GM21825 (cell line): ENCODE measurements at regions not wholly inside any gene's neighbourhood (a gene's known extent, or its start where the extent isn't known, plus 50 kb on each side); places are given as distances from the start of the nearest gene placed in this dataset.

Experiments used
- ATAC-seq: cut with Tn5 transposase; IDR thresholded peaks from one replicate; pipeline ENCODE4 v1.9.1; 2021; ENCODE audit warnings: mild to moderate bottlenecking, moderate library complexity; ENCODE audit not compliant: unreplicated experiment

DNA sequence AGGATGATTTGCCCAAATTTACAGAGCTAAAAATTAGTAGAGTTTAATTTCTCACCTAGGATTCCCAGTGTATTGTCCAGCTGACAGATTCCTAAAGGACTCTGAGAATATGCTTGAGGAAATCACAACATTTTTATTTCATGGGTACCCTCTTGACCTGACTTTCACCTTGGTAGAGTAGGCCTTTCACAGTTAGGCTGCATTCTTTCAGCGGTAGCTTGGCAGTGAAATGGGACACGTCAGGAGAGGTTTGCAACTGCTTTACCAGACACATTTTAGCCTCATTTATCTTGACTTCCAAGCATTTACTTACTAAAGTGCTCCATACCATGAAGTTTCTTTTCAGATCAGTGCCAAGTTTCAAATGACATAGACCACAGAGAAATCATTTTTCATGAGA lies 937.9 kb upstream of the LRRTM1 start:
- no peak for ATAC-seq

DNA sequence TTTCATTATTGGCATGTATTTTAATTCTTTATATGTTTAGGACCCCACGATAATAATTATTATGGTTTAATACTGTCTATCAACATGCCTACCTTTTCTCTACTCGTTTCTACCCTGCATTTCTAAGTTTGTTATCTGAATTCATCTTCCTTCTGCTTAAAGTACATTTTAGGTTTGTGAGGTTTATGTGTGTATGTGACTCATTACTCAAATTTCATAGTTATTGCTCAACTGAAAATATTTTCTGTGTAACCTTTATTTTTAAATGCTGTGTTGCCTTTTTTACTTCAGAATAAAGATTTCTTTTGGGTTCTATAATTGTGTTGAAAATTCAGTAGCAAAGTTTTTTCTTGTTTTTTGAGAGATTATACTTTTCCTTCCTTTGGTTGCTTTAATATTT lies 933.9 kb upstream of the LRRTM1 start:
- ATAC-seq: no peak

DNA sequence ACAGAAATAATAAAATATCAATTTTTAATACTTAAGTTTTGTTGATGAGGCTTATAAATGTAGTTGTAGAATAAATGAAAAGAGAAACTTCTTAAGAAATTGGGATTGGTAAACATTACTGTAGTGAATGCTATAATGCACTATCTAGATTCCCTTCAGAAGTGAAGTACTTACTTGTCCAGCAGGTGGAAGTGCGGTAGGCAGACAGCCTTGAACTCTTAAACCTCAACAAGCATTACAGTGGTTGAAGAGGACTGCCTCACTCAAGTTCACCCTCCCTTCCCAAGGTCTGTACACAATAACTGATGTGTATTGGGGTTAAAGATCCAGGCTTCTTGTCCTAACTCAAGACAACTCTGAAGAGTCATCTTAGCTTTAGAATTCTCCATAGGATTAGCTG lies 931.0 kb upstream of the LRRTM1 start:
- ATAC-seq: no peak

DNA sequence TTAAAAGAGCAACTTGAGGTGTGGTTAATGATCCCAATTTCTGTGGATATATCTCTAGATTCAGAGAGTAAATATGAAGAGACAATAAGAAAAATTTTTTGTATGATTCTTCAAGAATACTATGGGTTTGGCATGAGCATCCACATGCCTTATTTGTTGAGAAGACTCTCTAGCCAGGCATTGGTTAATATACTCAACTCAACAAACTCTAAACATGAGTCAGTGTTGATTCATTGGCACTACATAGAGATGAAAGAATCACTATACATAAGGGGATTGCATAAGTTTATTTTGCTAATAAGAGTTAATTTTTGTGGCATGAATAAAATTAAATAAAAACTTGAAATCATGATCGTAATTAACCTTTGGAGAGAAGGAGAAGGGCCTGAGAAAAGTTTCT lies 930.2 kb upstream of the LRRTM1 start:
- ATAC-seq: no peak

DNA sequence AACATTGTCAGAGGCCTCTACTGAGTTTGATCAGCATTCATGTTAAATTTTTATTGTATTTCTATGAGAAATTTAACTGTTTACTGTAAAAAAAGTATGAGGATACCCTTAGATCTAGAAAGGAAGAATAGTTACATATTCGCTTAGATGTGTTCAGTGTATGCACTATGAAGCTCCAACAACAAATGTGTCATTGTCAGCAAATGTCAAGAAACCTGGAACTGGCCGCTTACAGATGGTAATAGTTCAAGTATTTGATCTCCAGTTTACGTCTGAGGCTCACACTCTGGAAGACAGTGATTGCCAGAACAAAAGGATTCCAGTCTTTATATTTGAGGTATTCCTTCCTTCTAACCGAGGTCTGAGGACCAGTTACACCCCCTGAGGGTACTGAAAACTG lies 921.2 kb upstream of the LRRTM1 start:
- ATAC-seq: no peak

DNA sequence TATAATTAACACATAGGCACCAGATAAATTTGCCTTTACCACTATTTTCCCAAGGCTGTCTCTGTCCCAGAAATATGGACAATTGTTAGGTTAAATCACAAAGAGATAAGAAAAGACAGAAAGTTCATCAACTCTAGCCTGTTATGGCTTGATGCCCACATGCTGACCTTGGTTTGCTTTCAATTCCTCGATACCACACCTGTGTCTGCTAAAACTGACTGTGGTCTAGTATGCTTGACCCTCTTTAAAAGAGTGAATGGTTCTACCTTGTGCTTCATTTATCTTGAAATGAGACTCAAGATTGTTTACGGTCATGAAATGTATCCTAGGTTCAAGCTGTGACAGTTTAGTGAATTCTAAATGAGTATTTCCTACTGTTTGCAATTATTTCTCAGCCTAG lies 909.0 kb upstream of the LRRTM1 start:
- no peak for ATAC-seq

DNA sequence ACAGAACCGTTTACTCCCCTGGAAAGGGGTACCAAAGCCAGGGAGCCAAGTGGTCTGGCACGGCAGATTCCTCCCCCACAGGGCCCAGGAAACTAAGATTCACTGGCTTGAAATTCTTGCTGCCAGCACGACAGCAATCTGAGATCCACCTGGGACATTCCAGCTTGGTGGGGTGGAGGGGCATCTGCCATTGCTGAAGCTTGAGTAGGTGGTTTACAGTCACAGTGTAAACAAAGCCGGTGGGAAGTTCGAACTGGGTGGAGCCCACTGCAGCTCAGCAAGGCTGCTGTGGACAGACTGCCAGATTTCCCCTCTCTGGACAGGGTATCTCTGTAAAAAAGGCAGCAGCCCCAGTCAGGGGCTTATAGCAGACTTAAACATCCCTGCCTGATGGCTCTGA lies 901.7 kb upstream of the LRRTM1 start:
- no peak for ATAC-seq

DNA sequence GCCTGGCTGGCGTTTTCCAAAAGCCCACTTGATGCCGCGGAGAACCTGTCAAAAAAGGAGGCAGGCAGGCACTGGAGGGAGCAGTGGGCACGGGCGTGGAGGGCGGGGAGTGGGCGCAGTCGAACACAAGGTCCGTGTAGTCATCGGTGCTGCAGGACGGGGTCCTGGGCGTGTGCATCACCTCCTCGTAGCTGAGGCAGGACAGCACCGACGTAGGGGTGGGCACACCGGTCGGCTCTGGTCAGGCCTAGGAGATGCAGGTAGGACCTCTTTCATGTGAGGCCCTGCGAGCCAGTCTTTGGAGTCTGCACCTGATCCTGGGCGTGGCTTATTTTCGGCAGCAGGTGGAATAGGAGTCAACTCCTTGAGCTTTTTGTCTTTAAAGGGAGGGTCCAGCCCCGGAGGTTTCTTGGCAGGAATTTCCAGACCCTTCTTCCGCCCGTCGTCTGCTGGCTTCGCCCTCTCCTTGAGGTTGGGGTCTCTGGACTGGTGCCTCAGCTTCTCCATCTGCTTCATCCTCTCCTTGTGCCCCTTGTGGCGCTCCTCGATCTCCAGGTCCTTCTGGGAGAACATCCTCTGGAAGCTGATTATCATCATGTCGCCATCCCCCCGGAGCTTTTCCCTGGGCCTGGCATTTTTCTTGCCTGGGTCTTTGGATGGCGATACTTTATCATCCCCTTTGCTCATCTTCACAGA lies 892.5 kb upstream of the LRRTM1 start:
- no peak for ATAC-seq

DNA sequence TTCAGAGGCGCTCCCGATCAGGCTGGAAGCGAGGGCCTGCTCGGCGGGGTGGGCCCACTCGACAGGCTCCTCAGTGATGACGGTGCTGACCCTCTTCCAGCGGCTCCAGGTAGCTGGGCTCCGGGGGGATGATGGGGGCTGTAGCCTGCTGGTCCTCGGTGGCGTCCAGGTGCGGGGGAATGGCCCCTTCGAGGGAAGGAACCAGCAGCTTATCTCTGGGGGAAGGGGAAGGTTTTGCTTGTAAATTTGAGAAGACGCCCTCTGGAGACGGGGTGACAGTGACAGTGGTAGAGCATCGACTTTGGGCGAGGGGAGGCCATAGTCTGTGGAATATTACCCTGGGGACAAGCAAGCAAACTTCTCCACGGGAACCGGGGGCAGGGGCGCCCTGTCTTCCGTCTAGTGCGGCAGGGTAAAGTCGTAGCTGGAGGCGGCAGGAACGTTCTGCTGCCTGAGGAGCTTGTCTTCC lies 891.9 kb upstream of the LRRTM1 start:
- ATAC-seq: no peak

DNA sequence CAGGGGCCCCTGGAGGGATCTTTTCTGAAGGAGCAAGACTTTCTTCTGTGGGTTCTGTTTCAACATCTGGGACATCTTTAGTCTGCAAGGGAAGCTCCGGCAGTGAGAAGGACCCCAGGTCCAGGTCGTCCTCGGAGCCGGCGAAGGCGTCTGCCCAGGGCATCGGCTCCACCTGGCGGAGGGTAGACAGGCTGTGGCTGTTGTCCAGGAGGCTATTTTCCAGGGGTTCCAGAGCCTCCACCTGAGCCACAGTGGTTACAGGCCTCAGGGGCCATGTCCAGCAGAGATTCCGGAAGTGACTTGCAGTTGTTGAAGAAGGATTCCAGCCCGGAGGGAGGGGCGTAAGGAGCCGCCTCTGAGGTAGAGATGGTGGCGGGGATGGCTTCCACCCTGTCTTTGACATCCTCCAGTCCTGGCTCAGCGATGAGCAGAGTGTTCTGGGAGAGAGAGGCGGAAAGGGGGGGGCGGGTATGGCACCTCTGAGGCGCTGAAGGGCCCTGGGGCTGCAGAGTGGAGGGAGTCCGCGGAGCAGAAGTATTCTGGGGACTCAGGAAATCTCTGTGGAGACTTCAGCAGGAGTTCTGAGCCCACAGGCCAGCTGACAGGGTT lies 891.3 kb upstream of the LRRTM1 start:
- no peak for ATAC-seq

DNA sequence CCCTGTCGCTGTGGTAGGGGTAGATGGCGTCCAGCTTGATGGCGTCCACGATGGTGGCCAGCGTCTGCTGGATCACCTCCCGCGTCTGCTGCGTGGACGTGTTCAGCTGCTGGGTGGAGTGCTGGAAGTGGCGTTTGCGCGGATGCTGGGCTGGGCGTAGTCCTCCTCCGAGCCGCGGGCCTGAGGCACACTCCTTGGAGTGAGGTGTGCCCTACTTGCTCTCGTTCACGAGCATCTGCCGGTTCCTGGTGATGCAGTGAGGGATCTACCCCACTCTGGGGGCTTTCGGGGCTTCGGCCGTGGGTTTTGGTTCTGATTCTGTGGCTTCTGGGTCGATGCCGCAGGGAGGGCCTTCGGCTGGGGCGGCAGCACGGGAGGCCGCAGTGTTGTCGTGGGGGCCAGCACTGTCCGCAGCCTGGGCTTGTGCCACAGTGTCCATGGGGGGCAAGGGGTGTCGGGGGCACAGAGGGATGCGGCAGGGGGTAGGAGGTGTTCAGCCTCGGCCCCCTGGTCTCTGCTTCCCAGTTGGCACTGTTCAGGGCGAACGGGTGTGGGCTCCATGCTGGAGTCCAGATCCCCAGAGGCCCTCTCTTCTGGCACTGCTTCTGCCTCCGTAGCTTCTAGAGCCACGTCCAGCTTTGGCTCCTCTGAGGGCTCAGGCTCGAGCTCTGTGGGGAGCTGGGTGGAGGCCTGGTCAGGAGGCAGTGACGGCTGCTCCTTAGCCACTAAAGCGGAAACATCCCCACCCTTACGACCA lies 890.6 kb upstream of the LRRTM1 start:
- no peak for ATAC-seq

DNA sequence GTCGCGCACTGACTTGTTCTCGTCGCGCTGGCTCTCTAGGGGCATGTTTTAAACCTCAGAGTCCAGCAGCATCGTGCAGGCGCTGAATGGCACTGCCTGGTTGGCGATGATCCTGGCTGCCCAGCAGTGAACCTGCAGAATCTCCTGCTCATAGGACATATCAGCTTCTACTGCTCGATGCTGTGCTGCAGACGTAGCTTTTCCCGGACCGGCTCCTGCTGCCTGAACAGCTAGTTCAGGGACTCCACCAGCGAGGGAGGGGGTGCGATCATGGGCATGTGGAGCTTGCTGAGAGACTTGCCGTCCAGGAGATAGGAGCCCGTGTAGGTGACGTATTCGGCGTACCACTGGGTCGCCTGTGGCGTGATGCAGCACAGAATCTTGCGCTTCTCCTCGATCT lies 890.0 kb upstream of the LRRTM1 start:
- no peak for ATAC-seq

DNA sequence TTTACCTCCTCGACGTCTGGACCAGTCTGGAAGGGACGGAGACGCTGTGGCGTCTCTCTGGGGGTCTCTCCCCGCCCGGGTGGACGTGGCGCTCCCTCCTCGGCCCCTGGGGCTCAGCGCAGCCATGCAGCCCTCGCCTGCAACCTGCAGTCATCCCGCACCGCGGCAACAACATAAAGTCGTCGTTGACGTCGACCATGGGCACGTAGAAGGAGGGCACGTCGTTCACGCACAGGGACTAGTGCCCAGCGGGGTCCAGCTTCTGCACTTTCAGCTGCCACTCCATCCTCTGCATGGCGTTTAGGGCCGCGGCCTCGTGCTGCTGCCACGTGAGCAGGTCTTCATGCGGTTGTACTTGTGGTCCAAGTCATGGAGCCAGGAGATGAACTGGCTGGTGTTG lies 889.6 kb upstream of the LRRTM1 start:
- ATAC-seq: no peak

DNA sequence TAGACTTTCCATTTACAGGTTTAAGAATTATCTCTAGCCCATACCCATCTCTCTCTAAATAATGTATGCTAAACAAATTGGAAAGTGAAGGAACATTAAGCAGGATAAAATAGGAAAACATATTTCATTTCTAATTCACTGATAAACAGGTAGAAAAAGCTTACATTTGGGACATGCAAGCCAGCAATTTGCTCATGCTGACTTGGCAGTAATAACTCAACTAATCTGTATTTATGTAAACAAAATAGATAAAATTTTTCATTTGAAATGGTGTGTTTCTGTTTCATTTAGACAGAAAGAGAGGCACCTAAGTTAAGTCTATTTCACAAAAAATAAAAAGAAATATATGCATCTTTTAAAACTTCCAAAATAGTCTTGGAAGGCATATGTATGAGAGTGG lies 877.3 kb upstream of the LRRTM1 start:
- ATAC-seq: no peak

DNA sequence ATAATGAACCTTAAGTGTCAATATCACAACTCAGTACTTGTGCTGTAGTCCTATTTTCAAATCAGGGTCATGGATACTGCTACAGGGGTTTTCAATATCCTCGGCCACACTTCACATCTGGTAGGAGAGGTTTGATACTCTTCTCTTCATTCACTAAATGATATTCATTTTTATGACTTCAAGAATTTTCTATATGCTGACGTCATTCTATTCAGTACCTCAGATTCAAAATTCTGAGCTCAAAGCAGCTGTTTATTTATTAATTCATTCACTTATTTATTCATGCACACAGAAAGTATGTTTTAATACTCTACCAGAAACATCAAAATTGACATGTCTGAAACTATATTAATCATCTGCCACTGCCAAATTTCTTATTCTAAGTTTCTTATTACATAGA lies 866.9 kb upstream of the LRRTM1 start:
- no peak for ATAC-seq

DNA sequence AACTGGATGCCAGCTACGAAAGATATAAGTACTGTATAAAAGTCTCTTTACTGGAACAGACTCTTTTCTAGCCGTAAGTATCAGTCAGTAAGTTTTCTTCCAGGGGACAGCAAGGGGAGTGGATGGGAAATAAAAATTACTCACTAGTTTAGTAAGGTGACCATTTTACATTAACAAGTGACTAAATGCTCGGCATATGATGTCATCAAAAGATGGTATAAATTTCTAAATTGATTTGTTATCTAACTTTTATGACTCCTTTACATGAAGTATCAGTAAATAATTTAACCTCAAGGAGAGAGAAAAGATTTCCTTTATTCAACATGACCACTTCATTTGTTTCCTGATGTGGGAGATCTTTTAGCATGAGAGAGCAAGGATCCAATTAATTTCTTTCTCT lies 859.0 kb upstream of the LRRTM1 start:
- no peak for ATAC-seq

DNA sequence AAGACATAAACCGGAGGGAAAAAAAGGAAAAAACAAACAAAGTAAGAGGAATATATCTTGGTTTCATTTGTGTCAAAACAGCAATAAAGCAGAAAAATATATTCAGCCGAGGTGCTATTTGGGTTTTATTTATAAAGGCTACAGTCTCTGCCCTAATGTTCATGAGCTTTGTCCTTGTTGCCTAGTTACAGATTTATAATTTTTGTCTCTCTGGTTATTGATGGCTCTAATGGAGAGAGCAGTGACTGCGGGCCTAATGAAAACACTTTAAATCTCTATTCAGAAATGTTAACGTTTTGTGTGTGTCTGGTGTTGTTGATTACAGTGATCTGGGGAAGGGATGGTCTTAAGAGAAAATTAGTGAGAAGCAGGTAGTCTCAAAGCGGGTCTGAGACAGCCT lies 854.0 kb upstream of the LRRTM1 start:
- no peak for ATAC-seq

DNA sequence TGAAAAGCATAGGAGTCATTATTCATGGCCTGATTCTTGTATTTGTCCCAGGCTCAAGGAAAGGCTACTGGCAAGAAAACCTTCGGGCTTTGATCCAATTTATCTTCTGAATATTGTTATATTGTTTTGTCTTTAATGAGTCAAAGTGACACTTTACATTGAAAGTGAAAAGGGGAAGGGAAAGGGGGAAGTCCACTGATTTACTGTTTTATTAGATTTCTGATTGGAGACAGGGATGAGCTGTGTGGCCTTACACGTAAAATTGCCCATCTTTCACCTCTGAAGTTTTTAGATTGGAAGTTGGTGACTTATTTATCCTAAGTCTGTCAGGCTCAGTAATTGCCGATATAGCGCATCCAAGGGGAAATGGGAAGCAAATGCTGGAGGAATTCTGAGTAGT lies 843.8 kb upstream of the LRRTM1 start:
- no peak for ATAC-seq

DNA sequence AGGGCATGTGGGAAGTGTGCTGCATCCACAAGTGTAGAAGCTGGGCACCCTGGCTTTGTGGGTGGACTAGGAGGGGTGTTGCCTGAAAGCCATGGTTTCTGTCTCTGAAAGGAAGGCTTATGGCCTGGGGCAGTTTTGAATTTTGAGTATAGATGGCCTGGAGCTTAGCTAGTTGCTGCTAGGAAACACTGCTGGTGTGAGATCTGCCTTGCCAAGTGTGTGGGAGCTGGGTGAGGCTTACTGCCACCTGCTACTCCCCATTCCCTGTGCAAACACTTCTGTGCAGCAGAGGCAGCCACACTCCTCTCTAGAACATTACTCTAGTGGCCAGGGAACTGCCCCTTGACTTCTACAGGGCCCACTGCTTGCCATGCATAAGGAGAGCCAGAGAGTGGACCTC lies 831.7 kb upstream of the LRRTM1 start:
- ATAC-seq: no peak

DNA sequence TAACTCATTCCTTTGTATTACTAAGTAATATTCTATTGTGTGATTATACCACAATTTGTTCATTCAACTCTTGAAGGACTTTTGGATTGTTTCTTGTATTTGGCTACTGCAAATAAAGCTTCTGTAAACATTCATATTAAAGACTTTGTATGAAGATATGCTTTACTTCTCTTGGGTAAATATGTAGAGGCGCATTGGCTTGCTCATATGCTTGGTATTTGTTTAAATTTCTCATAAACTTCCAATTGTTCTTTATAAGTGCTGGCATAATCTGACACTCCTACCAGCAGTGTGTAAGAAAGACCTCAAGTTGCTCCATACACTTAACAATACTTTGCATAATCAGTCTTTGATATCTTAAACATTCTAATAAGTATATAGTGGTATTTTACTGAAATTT lies 792.8 kb upstream of the LRRTM1 start:
- ATAC-seq: no peak

DNA sequence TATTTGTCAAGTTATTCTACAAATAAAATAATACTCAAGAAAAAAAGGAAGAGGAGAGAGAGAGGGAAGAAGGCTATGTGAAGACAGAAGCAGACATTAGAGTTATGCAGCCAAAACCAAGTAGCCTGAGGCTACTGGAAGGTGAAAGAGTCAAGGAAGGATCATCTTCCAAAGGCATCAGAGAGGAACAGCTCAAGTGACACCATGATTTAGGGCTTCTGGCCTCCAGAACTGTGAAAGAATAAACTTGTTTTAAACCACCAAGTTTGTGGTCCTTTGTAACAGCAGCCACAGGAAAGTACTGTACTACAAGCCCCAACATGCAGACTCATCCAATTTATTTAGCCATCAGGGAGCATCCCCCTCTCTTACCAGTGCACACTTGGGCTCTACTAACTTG lies 788.5 kb upstream of the LRRTM1 start:
- no peak for ATAC-seq

DNA sequence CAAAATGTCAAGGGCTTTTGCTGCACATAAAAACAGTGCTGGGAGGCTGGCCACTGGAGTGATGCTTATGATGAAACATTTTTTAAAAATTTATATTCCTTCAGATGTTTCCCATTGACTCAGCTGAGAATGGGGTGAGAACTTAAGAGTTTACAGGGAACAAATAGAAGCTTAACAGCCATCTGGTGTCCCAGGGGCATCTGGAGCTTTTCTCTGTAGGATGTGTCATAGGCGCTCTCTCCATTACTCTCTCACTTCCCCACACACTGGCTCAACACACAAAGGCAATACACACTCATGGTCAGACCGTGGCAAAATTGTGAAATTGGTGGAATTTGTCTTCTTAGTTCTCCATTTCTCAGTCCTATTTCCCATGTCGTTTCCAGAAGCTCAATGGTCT lies 783.1 kb upstream of the LRRTM1 start:
- no peak for ATAC-seq
